HG02885 (cell line): ENCODE measurements at regions not wholly inside any gene's neighbourhood (a gene's known extent, or its start where the extent isn't known, plus 50 kb on each side); places are given as distances from the start of the nearest gene placed in this dataset.
"Not testable (repeated sequence)": the region's sequence is repeated elsewhere in the genome, so short reads cannot be mapped to it uniquely, and the experiment has no call there.

ENCODE experiments used
- ATAC-seq: cut with Tn5 transposase; IDR thresholded peaks from one replicate; pipeline ENCODE4 v1.9.1; 2021; ENCODE audit warnings: mild to moderate bottlenecking; ENCODE audit not compliant: unreplicated experiment, poor library complexity

DNA sequence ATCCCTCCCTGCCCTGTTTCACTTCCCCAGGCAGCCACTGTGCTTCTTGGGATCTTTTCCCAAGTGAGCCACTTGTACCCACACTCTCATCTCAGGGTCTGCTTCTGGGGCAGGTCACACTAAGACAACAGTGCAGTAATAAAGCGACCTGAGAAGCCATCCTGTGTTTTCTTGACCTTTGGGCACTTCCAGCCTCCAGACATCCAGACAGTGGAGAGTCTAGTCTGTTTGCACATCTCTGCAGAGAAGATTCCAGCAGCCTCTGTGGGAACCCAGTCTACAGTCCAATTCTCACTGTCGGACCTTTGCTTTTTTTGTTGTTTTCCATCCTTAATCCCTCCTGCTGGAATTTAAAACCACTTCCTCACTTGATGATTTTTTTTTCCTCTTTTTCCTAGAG is 50.3 kb upstream of the ATP6AP2 start:
- no peak for ATAC-seq

DNA sequence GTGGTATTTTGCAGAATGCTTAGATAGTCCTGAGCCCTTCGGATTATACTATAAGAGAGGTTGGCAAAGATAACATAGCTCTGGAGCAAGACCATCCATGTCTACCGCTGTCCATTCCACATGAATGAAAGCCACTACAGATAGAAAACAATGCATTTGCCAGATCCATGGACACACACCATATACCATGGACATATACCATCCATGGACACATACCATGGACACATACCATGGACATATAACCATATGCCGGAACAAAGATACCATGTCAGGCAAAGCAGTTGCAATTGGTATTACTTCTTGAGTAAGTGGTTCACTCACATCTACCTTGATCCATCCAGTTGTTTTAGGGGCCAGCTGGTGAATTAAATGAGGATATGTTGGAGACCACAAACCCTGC is 53.2 kb upstream of the ATP6AP2 start:
- ATAC-seq: no peak

DNA sequence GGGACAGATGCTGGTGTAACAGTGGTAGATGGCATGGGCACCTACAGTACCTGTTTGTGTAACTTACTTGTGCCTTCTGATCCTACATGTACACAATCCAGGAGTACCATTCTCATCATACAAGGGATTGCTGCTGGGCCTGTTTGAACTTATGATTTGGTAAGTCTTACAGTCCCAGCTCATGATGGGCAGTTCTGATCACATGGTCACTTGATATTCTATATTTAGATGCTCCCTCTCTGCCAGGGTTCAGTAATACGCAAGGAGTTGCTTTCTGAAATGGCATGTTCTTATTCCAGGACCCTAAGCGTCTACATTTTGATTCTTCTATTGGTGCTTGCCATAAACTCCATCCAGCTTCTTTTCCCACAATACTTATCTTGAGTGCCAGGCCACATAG is 54.4 kb upstream of the ATP6AP2 start:
- ATAC-seq: no peak

DNA sequence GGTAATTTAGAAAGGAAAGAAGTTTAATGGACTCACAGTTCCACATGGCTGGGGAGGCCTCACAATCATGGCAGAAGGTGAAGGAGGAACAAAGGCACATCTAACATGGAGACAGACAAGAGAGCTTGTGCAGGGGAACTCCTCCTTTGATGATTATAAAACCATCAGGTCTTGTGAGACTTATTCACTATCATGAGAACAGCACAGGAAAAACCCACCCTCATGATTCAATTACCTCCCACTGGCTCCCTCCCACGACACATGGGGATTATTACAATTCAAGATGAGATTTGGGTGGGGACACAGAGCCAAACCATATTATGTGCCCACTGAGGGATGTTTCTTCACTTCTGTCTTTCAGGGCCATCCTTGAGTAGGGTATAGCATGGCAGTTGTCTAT is 54.9 kb upstream of the ATP6AP2 start:
- ATAC-seq: not testable (repeated sequence)

DNA sequence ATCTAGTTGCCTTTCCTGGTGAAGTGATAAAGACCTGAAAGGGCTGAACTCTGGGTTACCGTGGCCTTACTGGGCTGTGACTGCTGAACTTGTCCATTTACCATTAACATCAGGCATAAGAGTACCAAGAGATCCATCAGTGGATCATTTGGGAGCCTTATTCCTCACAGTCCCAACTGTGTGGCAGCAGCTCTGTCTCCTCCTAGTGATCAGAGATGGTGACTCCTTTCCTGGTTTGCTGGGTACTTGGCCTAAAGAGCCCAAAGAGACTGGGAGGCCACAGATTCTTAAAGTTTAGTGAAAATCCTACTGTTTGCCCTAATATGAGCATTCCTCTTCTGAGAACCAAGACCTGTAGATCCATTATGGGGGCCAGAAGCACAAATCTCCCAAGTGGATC is 56.3 kb upstream of the ATP6AP2 start:
- no peak for ATAC-seq

DNA sequence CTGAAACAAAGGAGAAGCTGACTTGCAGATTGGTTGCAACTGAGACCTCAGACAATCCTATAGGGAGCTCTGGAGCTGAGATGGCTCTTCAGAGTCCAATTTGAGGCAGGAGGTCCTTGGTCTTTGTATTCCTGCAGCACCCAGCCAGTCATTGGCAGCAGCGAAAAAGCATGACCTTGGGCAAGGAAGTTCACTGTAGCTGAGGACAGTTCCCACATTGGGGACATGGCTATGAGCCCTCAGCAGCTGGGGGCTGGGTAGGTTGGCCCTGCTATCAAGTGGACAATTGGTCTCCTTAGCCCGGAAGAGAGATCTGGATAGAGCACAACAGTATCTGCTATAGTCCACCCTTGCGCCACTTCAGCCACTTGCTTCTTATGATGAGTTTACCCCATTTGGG is 56.9 kb upstream of the ATP6AP2 start:
- no peak for ATAC-seq

DNA sequence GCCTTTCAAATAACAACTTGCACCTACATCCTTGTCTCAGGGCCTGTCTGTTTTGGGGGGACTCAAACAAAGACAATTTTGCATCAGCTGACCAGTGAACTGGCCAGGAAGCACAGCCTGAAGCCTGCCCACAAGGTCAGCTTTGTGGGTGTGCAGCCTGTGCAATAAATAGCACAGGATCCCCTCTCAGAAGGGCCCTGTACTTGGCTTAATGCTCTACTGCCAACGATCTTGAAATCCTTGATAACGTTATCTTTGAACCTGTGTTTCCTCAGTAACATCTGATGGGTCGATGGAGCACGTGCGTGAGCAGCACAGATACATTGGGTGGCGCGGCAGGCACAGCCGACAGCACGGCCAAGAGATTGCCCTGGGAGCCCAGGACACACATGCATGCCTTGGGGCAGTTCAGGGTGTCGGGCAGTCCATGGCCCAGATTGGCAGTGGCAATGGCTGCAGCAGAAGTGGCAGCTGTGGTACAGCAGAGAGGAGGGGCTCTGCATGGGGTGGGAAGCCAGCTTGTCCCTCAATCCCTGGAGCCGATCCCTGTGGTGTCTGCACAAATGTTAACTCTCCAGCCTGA is 58.8 kb upstream of the ATP6AP2 start:
- ATAC-seq: no peak

DNA sequence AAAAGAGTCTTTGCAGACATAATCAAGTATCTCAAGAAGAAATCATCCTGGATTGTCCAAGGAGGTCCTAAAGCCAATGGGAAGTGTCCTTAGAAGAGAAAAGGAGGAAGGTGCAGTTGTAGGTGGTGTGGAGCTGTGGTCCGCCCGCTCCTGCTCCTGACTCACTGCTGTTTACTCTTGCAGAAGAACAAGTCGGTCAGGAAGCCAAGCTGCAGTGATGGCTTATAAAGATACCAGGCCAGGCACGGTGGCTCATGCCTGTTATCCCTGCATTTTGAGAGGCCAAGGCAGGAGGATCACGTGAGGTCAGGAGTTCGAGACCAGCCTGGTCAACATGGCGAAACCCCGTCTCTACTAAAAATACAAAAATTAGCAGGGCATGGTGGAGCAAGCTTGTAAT is 66.4 kb upstream of the ATP6AP2 start:
- ATAC-seq: no peak

DNA sequence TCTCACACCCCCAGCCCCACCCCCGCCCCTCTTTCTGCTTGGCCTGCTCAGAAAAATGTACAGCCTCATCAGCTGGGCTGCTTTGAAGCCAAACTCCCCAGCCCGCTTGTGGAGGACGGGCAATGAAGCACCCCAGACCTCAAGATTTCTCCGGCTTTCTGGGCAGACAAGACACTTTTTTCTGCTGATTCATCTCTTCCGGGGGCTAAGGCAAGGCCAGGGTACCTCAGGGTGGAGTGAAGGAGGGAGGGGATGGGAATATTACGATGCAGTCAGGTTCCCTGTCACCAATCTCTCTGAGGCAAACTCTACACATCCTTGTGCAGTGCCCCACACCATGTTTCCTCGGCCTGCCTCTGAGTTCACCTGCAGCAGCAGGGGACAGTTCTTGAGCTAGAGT is 66.9 kb upstream of the ATP6AP2 start:
- ATAC-seq: no peak

DNA sequence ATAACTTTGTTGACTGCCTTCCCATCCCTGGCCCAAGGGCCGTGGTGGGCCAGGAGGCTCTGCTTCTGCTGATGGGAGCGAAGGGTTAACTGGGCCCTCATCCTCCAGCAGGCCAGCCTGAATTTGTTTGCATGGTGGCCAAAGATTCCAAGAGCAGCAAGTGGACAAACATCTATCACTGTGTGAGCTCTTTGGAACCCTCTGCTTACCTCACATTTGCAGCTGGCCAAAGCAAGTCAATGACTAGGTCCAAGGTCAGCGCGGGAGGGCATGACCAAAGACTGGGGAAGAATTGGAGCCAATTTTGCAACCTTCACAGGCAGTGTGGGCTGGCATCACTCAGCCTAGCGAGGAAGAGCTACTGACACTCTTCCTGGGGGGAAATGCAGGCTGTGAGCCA is 67.8 kb upstream of the ATP6AP2 start:
- ATAC-seq: no peak

DNA sequence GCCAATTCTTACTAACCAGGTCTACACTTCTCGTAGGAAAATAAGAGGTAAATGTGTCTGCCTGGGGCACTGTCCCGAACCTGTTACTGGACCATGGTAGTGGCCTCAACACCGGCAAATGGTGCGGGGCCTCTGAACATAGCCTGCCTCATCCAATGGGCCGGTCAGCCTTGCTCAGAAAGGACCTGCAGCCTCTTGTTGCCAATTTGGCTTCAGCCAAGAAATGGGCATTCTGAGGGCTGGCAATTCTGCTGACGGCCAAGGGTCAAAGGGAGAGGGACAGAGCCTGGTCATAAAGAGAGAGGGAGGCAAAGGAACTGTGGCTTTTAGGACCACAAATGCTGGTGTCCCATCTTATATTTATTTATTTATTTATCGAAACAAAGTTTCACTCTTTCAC is 69.5 kb upstream of the ATP6AP2 start:
- no peak for ATAC-seq

DNA sequence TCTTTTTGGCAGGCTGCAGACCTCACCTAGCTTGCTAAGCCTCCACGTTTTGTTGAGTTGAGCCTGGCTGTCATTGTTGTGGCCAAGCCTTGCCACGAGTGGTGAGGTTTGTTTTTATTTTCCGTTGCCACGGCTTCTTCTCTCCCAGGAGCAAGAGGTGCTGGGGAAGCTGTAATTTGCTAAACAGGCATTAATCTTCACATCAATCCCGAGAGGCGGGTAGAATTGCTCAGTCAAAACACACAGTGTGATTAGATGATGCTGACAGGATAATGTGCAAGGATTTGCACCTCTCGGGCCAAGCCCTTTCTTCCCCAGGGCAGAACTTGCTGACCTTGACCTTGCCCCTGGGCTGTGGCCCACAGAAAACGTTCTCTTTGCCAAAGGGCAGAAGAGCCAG is 72.2 kb upstream of the ATP6AP2 start:
- ATAC-seq: no peak

DNA sequence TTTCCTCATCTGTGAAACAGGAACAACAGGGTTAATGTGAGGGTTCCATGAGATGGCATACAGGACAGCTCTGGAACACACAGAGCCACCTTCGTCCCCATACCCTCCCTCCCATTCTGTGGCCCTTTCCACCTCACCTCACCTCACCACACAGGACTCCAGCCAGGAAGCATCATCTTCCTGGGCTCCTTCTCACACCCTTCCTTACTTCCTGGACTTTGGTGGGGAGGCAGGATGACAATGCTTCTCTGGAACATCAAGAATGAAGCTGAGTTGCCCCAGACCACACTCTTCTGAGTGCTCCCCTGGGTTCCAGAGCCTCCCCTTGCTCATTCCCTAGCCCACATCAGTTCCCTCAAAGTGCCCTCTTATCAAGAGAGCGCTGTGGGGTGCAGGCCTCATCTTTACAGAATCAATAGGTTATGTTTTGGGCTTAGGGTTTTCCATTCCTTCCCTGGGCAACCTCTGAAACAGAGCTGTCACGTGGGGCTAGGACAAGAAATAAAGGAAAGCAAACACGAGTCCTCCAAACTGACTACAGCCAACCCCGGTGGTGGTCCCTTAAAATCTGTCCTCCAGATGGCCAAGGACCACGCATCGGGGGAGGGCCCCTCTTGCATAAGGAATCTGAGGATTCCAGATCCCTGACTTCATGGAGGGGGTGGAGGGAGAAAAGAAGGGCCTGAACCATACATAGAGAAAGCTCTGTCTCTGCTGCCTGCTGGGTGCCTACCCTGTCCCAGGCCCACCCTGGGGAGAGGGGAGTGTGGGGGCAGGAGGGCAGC is 74.4 kb upstream of the ATP6AP2 start:
- no peak for ATAC-seq

DNA sequence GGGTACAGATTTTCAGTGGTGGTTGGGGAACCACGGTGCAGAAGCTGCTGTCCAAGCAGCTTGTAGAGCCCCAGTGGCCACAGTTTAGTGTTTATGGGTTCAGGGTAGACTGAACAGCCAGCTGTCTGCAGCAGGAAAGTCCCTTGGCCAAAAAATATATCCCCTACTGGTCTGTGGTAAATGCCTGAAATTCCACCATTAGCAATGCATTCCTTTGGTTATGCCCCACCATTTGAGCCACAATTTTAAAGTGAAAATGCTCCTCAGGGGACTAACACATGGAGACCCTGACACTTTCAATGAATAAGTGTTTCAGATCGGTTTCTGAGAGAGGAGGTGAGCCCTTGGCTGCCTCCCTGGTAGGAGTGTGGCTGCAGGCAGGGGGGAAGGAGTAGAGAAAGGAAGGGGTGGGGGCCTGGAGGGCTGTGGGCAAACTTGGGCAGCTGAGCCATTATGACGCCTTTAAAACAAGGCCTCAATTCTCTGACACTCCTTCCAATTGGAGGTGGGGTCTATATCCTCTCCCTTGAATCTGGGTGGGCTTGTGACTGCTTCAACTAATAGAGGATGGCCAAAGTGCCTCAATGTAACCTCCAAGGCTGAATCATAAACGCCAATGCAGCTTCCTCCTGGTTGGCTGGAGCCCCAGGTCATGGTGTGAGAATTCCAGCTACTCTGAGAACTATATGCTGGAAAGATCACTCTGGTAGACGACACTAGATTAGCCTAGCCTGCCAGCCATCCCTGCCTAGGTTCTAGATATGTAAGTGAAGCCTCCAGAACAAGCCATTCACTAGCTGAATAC is 75.8 kb upstream of the ATP6AP2 start:
- ATAC-seq: no peak

DNA sequence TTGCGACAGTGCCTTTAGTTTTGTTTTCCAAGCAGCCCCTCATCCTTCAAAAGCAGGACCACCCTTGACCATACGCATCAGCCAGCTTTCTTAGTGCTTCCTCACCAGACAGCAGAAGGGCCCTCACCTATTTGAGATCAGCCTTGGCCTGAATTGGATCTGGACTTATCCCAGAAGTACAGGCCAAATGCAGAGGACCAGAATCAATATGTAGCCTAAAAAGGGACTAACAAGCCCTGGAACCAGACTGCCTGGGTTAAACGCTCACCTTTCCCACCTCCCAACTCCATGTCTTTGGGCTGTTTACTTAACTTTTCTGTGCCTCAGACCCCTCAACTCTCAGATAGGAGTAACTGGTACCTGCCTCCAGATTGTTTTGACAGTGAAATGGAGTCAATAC is 77.7 kb upstream of the ATP6AP2 start:
- ATAC-seq: no peak

DNA sequence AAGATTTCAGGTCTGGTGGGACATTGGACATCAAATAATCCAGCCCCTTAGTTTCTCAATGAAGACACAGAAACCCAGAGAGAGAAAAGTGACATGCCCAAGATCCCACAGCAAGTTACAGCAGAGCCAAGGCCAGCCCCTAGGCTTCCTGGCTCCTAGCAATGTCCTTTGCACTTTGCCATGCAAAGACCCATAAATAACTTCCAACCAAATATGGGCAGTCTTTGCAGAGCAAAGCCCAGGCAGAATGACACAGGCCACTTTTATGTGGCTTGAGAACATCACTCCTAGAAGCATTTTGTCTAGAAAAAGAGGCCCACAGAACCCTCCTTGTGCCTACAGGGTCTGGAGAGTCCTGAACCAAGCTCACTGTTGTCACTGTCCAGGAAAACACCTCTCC is 78.1 kb upstream of the ATP6AP2 start:
- no peak for ATAC-seq

DNA sequence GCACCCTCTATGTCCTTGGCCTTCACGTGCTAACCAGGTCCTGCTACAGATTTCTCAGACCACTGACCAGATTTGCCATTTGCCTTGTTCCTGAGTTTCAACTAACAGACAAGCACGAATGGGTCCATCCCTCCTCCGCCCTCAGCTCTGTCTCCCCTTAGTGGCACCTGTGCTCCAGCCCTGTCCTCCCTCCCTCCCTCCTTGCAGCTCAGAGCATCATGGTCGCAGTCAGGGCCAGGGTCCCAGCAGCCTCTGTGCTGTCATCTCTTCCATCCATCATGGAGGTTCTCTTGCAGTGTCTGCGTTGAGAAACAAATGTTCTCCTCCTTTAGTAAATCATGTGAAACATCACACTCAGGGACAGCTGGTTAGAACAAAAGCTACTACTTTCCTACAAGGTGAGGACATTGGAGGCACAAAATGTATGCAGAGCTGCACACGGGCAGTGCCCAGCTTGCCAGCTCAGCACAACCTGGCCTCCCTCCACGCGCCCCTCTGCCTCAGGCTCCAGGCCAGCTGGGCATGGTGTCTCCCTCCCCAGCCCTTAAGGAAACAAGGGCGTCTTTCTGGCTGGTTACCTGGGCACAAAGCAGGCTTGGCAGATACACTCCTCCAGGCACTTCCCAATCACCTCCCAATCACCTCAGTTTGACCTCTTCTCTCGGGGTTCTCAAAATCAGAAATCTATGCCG is 79.5 kb upstream of the ATP6AP2 start:
- ATAC-seq: no peak

DNA sequence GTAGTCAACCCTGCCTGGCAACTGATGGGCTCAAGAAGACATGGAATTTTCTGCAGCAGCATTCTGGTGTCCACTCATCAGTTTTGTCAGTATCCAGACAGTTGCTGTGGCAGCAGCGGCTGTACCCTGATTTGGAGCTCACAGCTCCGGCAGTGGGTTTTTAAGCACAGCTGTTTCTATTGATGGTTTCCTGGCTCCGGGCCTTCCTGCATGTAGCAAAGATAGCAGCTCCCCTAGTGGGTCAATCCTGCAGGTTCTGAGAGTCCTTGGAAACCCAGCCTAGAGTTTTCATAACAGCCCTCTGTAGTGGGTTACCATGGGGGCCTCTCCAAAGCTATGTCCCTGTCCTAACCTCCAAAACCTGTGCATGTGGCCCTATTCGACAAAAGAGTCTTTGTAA is 84.0 kb upstream of the ATP6AP2 start:
- ATAC-seq: no peak

DNA sequence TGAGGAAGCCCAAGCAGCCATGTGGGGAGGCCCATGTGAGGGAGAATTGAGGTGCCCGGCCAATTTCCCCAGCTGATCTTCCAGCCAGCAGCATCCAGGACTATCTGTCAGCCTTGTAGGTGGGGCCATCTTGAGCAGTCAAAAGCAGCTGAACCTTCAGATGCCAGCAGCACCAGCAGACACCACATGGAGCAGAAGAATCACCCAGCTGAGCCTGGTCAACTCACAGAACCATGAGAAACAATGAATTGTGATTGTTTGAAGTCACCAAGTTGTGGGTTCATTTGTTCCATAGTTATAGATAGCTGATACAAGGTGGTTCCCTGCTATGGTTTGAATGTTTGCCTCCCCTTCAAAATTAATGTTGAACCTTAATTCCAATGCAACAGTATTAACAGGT is 85.1 kb upstream of the ATP6AP2 start:
- no peak for ATAC-seq

DNA sequence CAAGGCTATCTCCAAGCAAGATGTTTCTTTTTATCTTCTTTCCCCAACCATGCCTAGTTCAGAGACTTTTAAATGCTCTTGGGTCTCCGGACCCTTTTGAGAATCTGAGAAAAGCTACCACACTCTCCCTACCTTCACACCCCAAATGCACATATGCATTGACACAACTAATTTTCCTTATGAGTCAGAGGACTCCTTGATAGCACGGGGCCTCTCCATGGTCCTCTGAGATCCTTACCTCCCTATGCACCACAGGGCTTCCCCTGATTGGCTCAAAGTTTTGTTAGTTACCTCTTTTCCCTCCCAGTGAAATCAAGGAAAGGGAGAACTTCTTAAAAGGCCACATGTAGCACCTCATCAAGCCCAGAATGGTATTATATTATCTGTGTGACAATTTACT is 86.8 kb upstream of the ATP6AP2 start:
- ATAC-seq: no peak

DNA sequence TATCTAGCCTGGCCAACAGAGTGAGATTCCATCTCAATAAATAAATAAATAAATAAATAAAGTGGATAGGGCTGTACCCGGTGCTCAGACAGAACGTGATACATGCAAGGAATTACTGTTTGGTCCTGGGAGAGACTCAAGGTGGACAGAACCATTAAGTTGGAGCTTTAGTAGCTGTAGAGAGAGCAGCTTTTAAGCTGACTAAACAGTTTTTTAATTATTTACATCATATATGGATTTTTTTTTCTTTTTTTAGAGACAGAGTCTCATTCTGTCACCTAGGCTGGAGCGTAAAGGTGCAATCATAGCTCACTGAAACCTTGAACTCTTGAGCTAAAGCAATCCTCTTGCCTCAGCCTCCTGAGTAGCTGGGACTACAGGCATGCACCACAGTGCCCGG is 92.5 kb upstream of the ATP6AP2 start:
- ATAC-seq: no peak
